Retina (tissue), 1 donor: ENCODE measurements at regions not wholly inside any gene's neighbourhood (a gene's known extent, or its start where the extent isn't known, plus 50 kb on each side); places are given as distances from the start of the nearest gene placed in this dataset.
"Not testable (repeated sequence)": the region's sequence is repeated elsewhere in the genome, so short reads cannot be mapped to it uniquely, and the experiment has no call there.

Source experiments
- DNase-seq: peaks from one replicate; pipeline ENCODE4 v3.0.0-alpha.2; 2016

- no peak for DNase-seq
Measured at GRCh38 chr3:137304313-137305056, 346.7 kb downstream of the IL20RB start.

DNA sequence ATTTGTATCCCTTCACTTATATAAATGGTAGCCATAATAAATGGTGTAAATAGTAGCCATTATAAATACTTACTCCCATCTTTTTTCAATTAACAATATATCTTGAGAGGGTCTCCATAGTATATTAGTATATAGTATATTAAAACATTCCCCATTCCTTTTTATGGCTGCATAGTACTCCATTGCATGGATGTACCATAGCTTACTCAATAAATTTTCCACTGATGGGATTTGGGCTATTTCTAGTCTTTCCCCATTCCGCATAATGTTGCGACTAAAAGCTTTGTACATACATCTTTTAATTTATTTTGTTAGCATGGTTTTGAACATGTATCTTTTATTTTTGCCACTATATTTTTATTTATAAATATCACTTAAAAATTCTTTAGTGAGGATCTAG, 366.3 kb downstream of the IL20RB start:
- no peak for DNase-seq

GRCh38 chr3:137325170-137325569, 367.4 kb downstream of the IL20RB start:
- DNase-seq, result no peak

DNA sequence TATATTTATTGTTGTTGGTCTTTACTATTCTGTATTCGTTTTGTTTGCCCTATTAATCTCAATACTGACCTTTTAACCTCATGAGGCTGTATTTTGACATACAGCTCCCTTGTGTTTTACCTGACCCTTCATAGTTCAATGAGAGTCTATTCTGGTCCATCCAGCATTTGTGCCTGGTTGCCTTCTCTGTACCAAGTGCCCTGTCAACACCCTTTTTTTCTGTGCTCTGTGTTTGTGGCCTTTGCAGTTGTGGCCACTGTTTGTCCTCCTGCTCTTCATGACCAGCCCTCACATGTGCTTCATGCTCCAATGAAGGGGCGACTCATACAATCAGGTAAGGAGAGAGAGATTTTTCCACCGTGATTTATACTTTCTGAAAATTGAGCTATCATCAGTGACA, 368.2 kb downstream of the IL20RB start:
- no peak for DNase-seq

DNA sequence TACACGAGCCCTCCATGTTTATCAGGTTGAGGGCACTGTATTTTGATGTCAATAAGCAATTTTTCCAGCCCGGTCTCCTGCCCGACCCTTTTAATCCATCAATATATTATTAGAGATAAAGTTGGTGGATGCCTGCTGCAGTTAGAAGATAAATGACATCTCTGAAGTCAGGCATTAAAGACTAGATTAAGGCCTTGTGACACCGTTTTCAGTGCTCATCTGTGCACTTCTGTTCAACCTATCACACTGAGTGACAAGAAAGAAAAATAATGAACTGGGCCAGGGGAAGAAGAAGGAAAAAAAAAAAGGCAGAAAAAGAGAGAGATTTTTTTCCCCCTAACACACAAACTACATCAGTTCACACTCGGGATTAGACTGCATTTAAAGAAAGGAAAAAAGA, 371.8 kb downstream of the IL20RB start:
- DNase-seq, result no peak

DNA sequence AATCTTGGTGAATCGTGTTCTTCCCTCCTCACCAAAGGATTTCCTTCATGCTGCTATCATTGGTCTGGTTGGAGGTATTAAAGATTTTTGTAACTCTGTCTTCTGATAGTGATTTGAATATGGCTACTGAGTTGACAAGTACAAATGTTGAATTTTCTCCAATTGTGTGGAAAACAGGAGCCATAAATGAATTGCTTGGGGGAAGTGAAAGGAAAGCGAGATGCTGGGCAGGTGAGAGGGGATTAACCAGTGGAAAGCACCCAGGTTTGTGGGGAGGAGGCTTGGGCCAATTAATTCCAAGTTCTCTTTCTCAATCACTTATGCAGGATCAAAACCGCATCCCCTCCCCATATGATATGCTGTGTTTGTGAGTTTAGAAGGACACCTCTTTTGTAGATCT, 372.5 kb downstream of the IL20RB start:
- DNase-seq, result no peak

GRCh38 chr3:137332297-137332696, 374.5 kb downstream of the IL20RB start:
- DNase-seq, result no peak

DNA sequence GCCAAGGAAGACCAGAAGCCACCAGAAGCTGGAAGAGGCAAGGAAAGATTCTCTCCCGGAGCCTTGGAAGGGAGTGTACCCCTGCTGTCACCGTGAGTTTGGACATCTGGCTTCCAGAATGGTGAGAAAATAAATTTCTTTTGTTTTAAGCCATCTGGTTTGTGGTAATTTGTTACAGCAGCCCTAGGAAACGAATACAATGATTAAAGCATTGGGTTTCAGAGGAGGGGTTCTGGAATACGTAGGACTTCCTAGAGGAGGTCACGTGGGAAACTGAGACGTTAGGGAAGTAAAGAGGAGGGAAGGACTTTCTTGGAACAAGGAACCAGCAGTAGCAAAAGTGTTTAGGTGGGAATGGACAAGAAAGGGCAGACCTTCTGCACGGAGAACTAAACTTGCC, 377.7 kb downstream of the IL20RB start:
- no peak for DNase-seq

DNA sequence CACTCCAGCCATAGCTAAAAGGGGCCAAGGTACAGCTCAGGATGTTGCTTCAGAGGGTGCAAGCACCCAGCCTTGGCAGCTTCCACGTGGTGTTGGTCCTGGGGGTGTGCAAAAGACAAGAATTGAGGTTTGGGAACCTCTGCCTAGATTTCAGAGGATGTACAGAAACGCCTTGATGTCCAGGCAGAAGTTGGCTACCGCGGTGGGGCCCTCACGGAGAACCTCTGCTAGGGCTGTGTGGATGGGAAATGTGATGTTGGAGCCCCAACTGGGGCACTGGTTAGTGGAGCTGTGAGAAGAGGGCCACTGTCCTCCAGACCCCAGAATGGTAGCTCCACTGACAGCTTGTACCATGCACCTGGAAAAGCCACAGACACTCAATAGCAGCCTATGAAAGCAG, 380.6 kb downstream of the IL20RB start:
- not testable (repeated sequence) for DNase-seq

GRCh38 chr3:137343283-137343682, 385.5 kb downstream of the IL20RB start:
- no peak for DNase-seq

DNA sequence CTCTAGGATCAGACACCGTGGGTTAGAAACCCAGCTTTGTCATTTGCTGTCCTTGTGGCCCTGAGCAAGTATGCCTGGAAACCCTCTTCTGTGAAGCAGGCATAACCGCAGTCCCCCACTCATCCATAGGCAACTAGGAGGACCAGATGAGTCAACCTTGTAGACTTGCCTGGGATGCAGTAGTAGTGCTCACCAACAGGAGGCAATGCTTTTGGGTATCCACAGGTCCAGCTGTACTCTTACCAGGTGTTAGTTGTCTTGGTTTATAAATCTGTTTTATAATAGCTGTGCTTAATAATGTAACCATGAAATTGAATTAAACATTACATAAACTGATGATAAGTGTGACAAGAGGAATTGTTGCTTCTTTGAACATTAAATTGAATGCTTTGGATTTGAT, 389.3 kb downstream of the IL20RB start:
- no peak for DNase-seq

DNA sequence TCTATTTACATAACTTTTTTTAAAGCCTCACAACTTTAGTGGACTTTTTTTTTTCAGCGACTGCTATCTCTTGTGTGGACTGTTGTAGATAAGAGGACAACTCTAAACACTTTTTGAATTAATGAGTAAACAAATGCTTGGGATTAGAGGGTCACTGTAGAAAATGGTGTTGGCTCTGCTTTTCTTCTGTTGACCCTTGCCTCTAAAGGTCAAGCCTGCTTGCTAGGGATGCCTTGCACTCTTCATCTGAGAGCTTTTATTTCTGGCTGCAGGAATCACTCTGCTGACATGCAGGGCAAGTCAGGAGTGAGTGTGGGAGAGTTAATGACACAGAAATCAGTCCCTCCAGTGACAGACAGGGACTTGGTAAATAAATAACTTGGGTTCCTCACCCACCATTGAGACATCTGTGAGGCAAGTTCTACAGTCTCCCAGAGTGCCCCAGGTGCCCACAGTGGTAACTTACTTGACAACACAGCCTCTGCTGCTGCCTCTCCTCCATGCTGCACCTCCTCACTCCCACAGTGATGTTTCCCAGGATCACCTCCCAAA, 390.1 kb downstream of the IL20RB start:
- DNase-seq, result no peak

GRCh38 chr3:137348936-137349335, 391.2 kb downstream of the IL20RB start:
- DNase-seq, result no peak

- no peak for DNase-seq
Measured at GRCh38 chr3:137349557-137350348, 392.0 kb downstream of the IL20RB start.

DNA sequence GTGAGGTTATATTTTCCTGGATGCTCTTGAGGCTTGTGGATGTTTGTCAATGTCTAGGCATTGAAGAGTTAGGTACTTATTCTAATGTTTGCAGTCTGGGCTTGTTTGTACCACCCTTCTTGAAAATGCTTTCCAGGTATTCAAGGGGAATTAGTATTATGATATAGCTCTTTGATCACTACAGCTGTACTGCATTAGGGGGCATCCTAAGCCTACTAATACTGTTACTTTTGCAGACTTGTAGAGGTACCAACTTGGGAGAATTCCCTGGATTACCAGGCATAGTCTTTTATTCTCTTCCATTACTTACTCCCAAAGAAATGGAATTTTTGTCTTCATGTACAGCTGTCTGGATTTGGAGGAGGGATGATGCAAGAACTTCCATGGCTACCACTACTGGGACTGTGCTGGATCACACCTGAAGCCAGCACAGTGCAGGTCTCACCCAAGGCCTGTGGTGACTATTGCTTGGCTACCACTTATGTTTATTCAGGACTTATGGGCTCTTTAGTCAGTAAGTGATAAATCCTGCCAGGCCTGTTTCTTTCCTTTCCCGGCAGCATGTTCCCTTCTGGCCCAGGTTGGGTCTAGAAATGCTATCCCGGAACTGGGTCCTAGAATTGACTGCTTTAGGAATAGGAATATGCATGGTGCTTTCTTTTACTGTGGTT, 402.9 kb downstream of the IL20RB start:
- DNase-seq, result no peak

- no peak for DNase-seq
Measured at GRCh38 chr3:137382005-137382594, 382.0 kb upstream of the SOX14 start.

DNA sequence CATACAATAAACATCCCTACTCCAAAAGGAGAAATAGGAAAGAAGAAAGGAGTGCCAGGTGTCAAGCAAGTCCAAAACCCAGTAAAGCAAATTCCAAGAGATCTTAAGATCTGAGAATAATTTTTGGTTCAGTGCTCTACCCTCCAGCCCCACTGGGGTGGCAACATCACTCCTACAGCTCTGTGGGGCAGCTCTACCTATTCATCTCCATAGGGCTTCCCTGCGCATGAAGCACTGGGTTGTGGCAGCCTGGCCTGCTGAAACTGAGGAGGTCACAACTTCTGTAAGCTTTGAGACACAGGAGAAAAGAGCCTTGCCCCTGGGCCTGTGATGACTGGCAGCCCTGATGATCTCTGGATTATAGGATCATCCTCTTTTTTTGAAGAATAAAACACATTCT, 378.2 kb upstream of the SOX14 start:
- no peak for DNase-seq

DNA sequence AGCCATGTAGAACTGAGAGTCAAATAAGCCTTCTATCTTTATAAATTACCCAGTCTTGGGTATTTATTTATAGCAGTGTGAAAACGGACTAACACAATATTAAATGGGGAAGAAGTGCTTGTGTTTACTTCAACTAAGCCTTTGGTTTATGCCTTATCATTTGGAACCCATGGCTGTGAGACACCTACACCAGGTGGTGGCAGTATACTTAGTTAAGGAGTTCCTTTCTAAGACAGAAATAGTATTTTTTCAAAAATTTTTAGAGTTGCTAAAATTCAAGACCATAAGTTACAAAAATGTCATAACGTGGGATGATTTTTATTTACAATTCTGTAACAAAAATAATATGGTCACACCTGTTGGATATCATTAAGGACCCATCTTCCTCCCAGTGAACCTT, 354.5 kb upstream of the SOX14 start:
- no peak for DNase-seq

DNA sequence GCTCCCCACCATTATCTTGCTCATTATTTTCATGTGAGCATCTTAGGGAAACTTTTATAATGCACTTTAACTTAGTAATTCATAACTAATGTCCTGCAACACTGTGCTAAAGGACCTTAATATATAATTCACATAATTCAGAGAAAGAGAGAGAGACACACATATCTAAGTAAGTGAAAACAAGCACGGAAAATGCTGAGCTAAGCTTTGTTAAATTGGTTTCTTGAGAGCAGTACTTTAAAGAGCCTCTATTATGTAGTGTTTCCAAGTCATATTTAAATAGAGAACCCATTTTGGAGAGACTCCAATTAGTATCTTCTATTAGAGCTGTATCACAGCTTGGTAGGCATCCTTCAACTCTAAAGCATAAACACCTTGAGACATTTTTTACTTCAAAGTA, 354.1 kb upstream of the SOX14 start:
- DNase-seq, result no peak

GRCh38 chr3:137420198-137420995, 343.7 kb upstream of the SOX14 start:
- DNase-seq, result no peak

- DNase-seq, result no peak
Measured at GRCh38 chr3:137438561-137438960, 325.6 kb upstream of the SOX14 start.

GRCh38 chr3:137460944-137461343, 303.2 kb upstream of the SOX14 start:
- DNase-seq, result no peak
